Fibroblast of lung (primary cell): ENCODE measurements at regions not wholly inside any gene's neighbourhood (a gene's known extent, or its start where the extent isn't known, plus 50 kb on each side); places are given as distances from the start of the nearest gene placed in this dataset.

ENCODE experiments used
- DNase-seq, 2 donors: peaks; one replicate each; pipeline versions ENCODE4 v3.0.0 to v3.0.0-alpha.2; 2010; ENCODE audit warnings: low read depth in 2 of 2
- H2AFZ ChIP-seq: 2 replicates; pipeline ENCODE4 v1.5.1; 2012; ENCODE audit warnings: low read length, control low read depth, inconsistent platforms
- H3K27ac ChIP-seq: 2 replicates; pipeline ENCODE4 v1.5.1; 2011; ENCODE audit warnings: low read length, control low read depth; ENCODE audit not compliant: insufficient read depth
- H3K27me3 ChIP-seq: 2 replicates; pipeline ENCODE4 v1.5.1; 2011; ENCODE audit warnings: mild to moderate bottlenecking, low read length; ENCODE audit not compliant: control insufficient read depth, insufficient read depth
- H3K36me3 ChIP-seq: 2 replicates; pipeline ENCODE4 v1.5.1; 2011; ENCODE audit warnings: low read length; ENCODE audit not compliant: control insufficient read depth, insufficient read depth
- H3K4me1 ChIP-seq: 2 replicates; pipeline ENCODE4 v1.5.1; 2011; ENCODE audit warnings: low read length; ENCODE audit not compliant: control insufficient read depth, insufficient read depth; ENCODE audit errors: extremely low read depth
- H3K4me2 ChIP-seq: 2 replicates; pipeline ENCODE4 v1.5.1; 2011; ENCODE audit warnings: low read length, control low read depth; ENCODE audit not compliant: insufficient read depth; ENCODE audit errors: extremely low read depth
- H3K4me3 ChIP-seq, 4 experiments: fragments of 200-600 bp in 1 of 4; sonication (generic) in 1 of 4; replicated peaks in 1 of 4; 2 replicates each; pipeline ENCODE4 v1.5.1; 2011 to 2016; ENCODE audit warnings: low read length in 4 of 4, low read depth in 3 of 4, mild to moderate bottlenecking in 3 of 4, control low read depth in 2 of 4, inconsistent platforms in 1 of 4, mixed read lengths in 1 of 4; ENCODE audit not compliant: insufficient read depth in 1 of 4; ENCODE audit errors: control extremely low read depth in 1 of 4
- H3K79me2 ChIP-seq: 2 replicates; pipeline ENCODE4 v1.5.1; 2012; ENCODE audit warnings: mild to moderate bottlenecking, low read length, inconsistent platforms; ENCODE audit not compliant: control insufficient read depth, insufficient read depth
- H3K9ac ChIP-seq: 2 replicates; pipeline ENCODE4 v1.5.1; 2011; ENCODE audit warnings: mild to moderate bottlenecking, low read length, control low read depth; ENCODE audit not compliant: insufficient read depth
- H3K9me3 ChIP-seq: 2 replicates; pipeline ENCODE4 v1.5.1; 2012; ENCODE audit warnings: low read depth, low read length; ENCODE audit not compliant: control insufficient read depth, insufficient read depth
- H4K20me1 ChIP-seq: 2 replicates; pipeline ENCODE4 v1.5.1; 2011; ENCODE audit warnings: low read length; ENCODE audit not compliant: control insufficient read depth, insufficient read depth; ENCODE audit errors: extremely low read depth
- CTCF ChIP-seq, 2 donors: IDR thresholded peaks in 1 of 2; conservative IDR thresholded peaks in 1 of 2; 1 replicate in 1 of 2; 2 replicates in 1 of 2; pipeline ENCODE4 v1.5.1; 2011 to 2012; ENCODE audit warnings: low read length in 2 of 2, control low read depth in 1 of 2, inconsistent platforms in 1 of 2, low read depth in 1 of 2, mild to moderate bottlenecking in 1 of 2
- EZH2 ChIP-seq: IDR thresholded peaks from 2 replicates; pipeline ENCODE4 v1.5.1; 2012; ENCODE audit warnings: low read length, control low read depth, mild to moderate bottlenecking; ENCODE audit errors: missing control alignments

- TF ChIP-seq EZH2 (no peak), CTCF (conservative IDR thresholded peaks at IDR 0.05 in 1 of 2, IDR thresholded peaks at IDR 0.05 in 1 of 2; ENCODE audit: low read depth in 1 of 2, low read length in 2 of 2) (no peak)
- Histone ChIP-seq H4K20me1 (no peaks in the 10 kb centered on the region), H3K79me2 (no peaks in the 10 kb centered on the region), H3K27ac (no peak overlapping the region), H3K9ac (no peak overlapping the region), H3K4me1 (no peaks in the 10 kb centered on the region), H3K27me3 (no peaks in the 10 kb centered on the region), H3K9me3 (no peaks in the 10 kb centered on the region), H2AFZ (no peak overlapping the region), H3K36me3 (no peaks in the 10 kb centered on the region), H3K4me2 (no peak overlapping the region), H3K4me3 (no peak overlapping the region)
- DNase-seq, result no peak
Observed at GRCh38 chr4:18435781-18436180, 414.2 kb upstream of the LCORL start.

- no peak for DNase-seq
- no peaks in the 10 kb centered on the region for H3K79me2 ChIP-seq
- no peak overlapping the region for H2AFZ ChIP-seq
- H4K20me1 ChIP-seq, result no peaks in the 10 kb centered on the region
- TF ChIP-seq EZH2 (no peak), CTCF (conservative IDR thresholded peaks at IDR 0.05 in 1 of 2, IDR thresholded peaks at IDR 0.05 in 1 of 2; ENCODE audit: low read depth in 1 of 2, low read length in 2 of 2) (no peak)
- H3K27ac ChIP-seq, result no peak overlapping the region
- H3K36me3 ChIP-seq, result no peaks in the 10 kb centered on the region
- no peaks in the 10 kb centered on the region for H3K9me3 ChIP-seq
- H3K9ac ChIP-seq, result no peak overlapping the region
- no peak overlapping the region for H3K4me3 ChIP-seq
- H3K4me1 ChIP-seq, result no peaks in the 10 kb centered on the region
- H3K4me2 ChIP-seq, result no peak overlapping the region
- no peaks in the 10 kb centered on the region for H3K27me3 ChIP-seq
Observed at GRCh38 chr4:18422685-18423084, 401.1 kb upstream of the LCORL start.

GRCh38 chr4:18421519-18421918, 400.0 kb upstream of the LCORL start:
- Histone ChIP-seq H3K9me3 (no peaks in the 10 kb centered on the region), H3K4me2 (no peak overlapping the region), H3K4me3 (no peak overlapping the region), H3K27me3 (no peaks in the 10 kb centered on the region), H3K27ac (no peak overlapping the region), H2AFZ (no peak overlapping the region), H3K4me1 (no peaks in the 10 kb centered on the region), H3K9ac (no peak overlapping the region), H4K20me1 (no peaks in the 10 kb centered on the region), H3K36me3 (no peaks in the 10 kb centered on the region), H3K79me2 (no peaks in the 10 kb centered on the region)
- TF ChIP-seq CTCF (conservative IDR thresholded peaks at IDR 0.05 in 1 of 2, IDR thresholded peaks at IDR 0.05 in 1 of 2; ENCODE audit: low read depth in 1 of 2, low read length in 2 of 2), result no peak
- TF ChIP-seq EZH2, result no peak
- DNase-seq, result no peak
